ENCODE measurements at regions not wholly inside any gene's neighbourhood (a gene's known extent, or its start where the extent isn't known, plus 50 kb on each side); places are given as distances from the start of the nearest gene placed in this dataset.
"Not testable (repeated sequence)": the region's sequence is repeated elsewhere in the genome, so short reads cannot be mapped to it uniquely, and the experiment has no call there.

GRCh38 chr20:5492937-5493336 is 117.9 kb downstream of the GPCPD1 start:
- DNase-seq (ENCODE audit: low spot score): no peak

- DNase-seq (ENCODE audit: low spot score): no peak
Observed at GRCh38 chr20:5491455-5491854, 119.4 kb downstream of the GPCPD1 start.

- no peak for DNase-seq (ENCODE audit: low spot score)
Observed at GRCh38 chr20:5489601-5490000, 121.2 kb downstream of the GPCPD1 start.

GRCh38 chr20:5488823-5489222 is 122.0 kb downstream of the GPCPD1 start:
- DNase-seq (ENCODE audit: low spot score): no peak

GRCh38 chr20:5486377-5487054 is 124.3 kb downstream of the GPCPD1 start:
- no peak for DNase-seq (ENCODE audit: low spot score)

GRCh38 chr20:5484926-5485325 is 125.9 kb downstream of the GPCPD1 start:
- no peak for DNase-seq (ENCODE audit: low spot score)

GRCh38 chr20:5484346-5484745 is 126.5 kb downstream of the GPCPD1 start:
- no peak for DNase-seq (ENCODE audit: low spot score)

GRCh38 chr20:5482791-5483190 is 128.0 kb downstream of the GPCPD1 start:
- no peak for DNase-seq (ENCODE audit: low spot score)

- DNase-seq (ENCODE audit: low spot score): no peak
Observed at GRCh38 chr20:5481872-5482271, 128.9 kb downstream of the GPCPD1 start.

- DNase-seq (ENCODE audit: low spot score): no peak
Observed at GRCh38 chr20:5480824-5481600, 129.8 kb downstream of the GPCPD1 start.

- DNase-seq (ENCODE audit: low spot score): no peak
Observed at GRCh38 chr20:5474646-5475550, 135.9 kb downstream of the GPCPD1 start.

GRCh38 chr20:5471866-5472265 is 138.9 kb downstream of the GPCPD1 start:
- not testable (repeated sequence) for DNase-seq (ENCODE audit: low spot score)

GRCh38 chr20:5471368-5471767 is 139.4 kb downstream of the GPCPD1 start:
- DNase-seq (ENCODE audit: low spot score): no peak

- DNase-seq (ENCODE audit: low spot score): no peak
Observed at GRCh38 chr20:5470943-5471342, 139.9 kb downstream of the GPCPD1 start.

GRCh38 chr20:5470458-5470857 is 140.3 kb downstream of the GPCPD1 start:
- no peak for DNase-seq (ENCODE audit: low spot score)

- DNase-seq (ENCODE audit: low spot score): no peak
Observed at GRCh38 chr20:5469111-5469510, 141.7 kb downstream of the GPCPD1 start.

- no peak for DNase-seq (ENCODE audit: low spot score)
Observed at GRCh38 chr20:5467086-5467485, 143.7 kb downstream of the GPCPD1 start.

- no peak for DNase-seq (ENCODE audit: low spot score)
Observed at GRCh38 chr20:5465604-5465927, 145.2 kb downstream of the GPCPD1 start.

- DNase-seq (ENCODE audit: low spot score): no peak
Observed at GRCh38 chr20:5464901-5465603, 145.8 kb downstream of the GPCPD1 start.

GRCh38 chr20:5463007-5463686 is 146.4 kb upstream of the PROKR2 start:
- no peak for DNase-seq (ENCODE audit: low spot score)

GRCh38 chr20:5453745-5454144 is 137.0 kb upstream of the PROKR2 start:
- not testable (repeated sequence) for DNase-seq (ENCODE audit: low spot score)

Measured in hematopoietic multipotent progenitor cell treated with erythropoietin and hydrocortisone succinate and interleukin-3 and kit ligand, for 15 days (in vitro differentiated cells).